A549 (cell line): ENCODE measurements at regions not wholly inside any gene's neighbourhood (a gene's known extent, or its start where the extent isn't known, plus 50 kb on each side); places are given as distances from the start of the nearest gene placed in this dataset.

Source experiments
- ESRRA ChIP-seq: fragments of 150-350 bp; IDR thresholded peaks from 2 replicates; pipeline ENCODE4 v1.6.1; 2014; ENCODE audit warnings: mild to moderate bottlenecking, low read length, borderline replicate concordance
- FOSL2 ChIP-seq, 2 experiments: fragments of 450-650 bp in 1 of 2; fragments of >200 bp in 1 of 2; sonication (Bioruptor Twin) in 1 of 2; formaldehyde crosslinking; IDR thresholded peaks; 2 replicates each; pipeline versions ENCODE4 v1.5.0 to v1.6.1; 2016 to 2020; ENCODE audit warnings: mild to moderate bottlenecking in 1 of 2, moderate library complexity in 1 of 2
- PBX3 ChIP-seq: IDR thresholded peaks from 2 replicates; pipeline ENCODE4 v1.6.1; 2012
- SMC3 ChIP-seq: fragments of >200 bp; sonication (Bioruptor Twin); formaldehyde crosslinking; IDR thresholded peaks from 3 replicates; pipeline ENCODE4 v1.6.1; 2018; ENCODE audit warnings: inconsistent platforms
- USF2 ChIP-seq: fragments of 450-650 bp; IDR thresholded peaks from 2 replicates; pipeline ENCODE4 v1.6.1; 2014; ENCODE audit warnings: antibody characterized with exemption
- ZFP36 ChIP-seq: fragments of 450-650 bp; IDR thresholded peaks from 2 replicates; pipeline ENCODE4 v1.6.1; 2014; ENCODE audit warnings: borderline replicate concordance; ENCODE audit not compliant: partially characterized antibody
- TF ChIP-seq, protein P1 (sequence below): fragments of >200 bp; sonication (Bioruptor Twin); formaldehyde crosslinking; IDR thresholded peaks from 3 replicates; pipeline ENCODE4 v1.5.1; 2016

DNA sequence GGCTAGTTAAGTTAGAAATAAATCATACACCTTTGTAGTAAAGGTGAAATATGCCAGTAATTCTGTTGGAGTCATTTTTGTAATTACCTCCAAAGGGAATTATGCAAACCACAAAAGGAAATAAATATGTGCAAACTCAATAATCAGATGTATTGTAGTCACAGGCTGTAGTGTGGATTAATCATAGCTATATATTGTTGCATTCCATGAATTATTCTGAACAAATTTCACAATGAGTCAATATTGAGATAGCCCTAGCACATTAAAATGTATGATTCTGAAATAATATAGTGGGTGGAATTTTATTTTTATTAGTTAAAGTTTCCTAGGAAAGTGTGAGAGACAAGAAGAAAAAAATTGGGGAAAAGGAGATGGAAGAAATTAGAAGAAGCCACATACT lies 790.5 kb upstream of the PCDH20 start:
- TF ChIP-seq, protein P1, sequence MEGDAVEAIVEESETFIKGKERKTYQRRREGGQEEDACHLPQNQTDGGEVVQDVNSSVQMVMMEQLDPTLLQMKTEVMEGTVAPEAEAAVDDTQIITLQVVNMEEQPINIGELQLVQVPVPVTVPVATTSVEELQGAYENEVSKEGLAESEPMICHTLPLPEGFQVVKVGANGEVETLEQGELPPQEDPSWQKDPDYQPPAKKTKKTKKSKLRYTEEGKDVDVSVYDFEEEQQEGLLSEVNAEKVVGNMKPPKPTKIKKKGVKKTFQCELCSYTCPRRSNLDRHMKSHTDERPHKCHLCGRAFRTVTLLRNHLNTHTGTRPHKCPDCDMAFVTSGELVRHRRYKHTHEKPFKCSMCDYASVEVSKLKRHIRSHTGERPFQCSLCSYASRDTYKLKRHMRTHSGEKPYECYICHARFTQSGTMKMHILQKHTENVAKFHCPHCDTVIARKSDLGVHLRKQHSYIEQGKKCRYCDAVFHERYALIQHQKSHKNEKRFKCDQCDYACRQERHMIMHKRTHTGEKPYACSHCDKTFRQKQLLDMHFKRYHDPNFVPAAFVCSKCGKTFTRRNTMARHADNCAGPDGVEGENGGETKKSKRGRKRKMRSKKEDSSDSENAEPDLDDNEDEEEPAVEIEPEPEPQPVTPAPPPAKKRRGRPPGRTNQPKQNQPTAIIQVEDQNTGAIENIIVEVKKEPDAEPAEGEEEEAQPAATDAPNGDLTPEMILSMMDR, result no peak
- TF ChIP-seq FOSL2 (IDR thresholded peaks at IDR 0.05) (no peak), FOSL2 (CRISPR knock-in tag; IDR thresholded peaks at IDR 0.05) (no peak), ESRRA (no peak), PBX3 (no peak), ZFP36 (no peak), SMC3 (no peak), USF2 (no peak)
